Prostate gland (tissue), 2 donors: ENCODE measurements at regions not wholly inside any gene's neighbourhood (a gene's known extent, or its start where the extent isn't known, plus 50 kb on each side); places are given as distances from the start of the nearest gene placed in this dataset.

Experiments used
- DNase-seq: peaks from one replicate; pipeline ENCODE4 v3.0.0-alpha.2; 2019; ENCODE audit warnings: low spot score
- H3K27ac ChIP-seq, 2 donors: fragments of 200-600 bp; sonication (generic); 2 replicates each; pipeline ENCODE4 v1.5.1; 2017 to 2019
- H3K27me3 ChIP-seq: fragments of 200-600 bp; sonication (generic); replicated peaks from 2 replicates; pipeline ENCODE4 v1.5.1; 2019; ENCODE audit not compliant: insufficient read depth
- H3K36me3 ChIP-seq, 2 donors: fragments of 200-600 bp; sonication (generic); 1 replicate in 1 of 2; 2 replicates in 1 of 2; pipeline versions ENCODE4 v1.5.1 to v1.8.1; 2017 to 2019
- H3K4me1 ChIP-seq: fragments of 200-600 bp; sonication (generic); replicated peaks from 2 replicates; pipeline ENCODE4 v1.5.1; 2019
- H3K4me3 ChIP-seq, 2 donors: fragments of 200-600 bp; sonication (generic); 2 replicates each; pipeline ENCODE4 v1.5.1; 2017 to 2019
- H3K9me3 ChIP-seq: fragments of 200-600 bp; sonication (generic); 2 replicates; pipeline ENCODE4 v1.5.1; 2017
- CTCF ChIP-seq, 4 experiments: fragments of 200-600 bp in 2 of 4; fragments of 450-650 bp in 2 of 4; sonication (generic) in 2 of 4; IDR thresholded peaks; 1 replicate in 3 of 4; 2 replicates in 1 of 4; pipeline ENCODE4 v1.5.1; 2016 to 2019; ENCODE audit warnings: antibody characterized with exemption in 4 of 4, mild to moderate bottlenecking in 2 of 4, moderate library complexity in 2 of 4
- POLR2A ChIP-seq: fragments of 450-650 bp; IDR thresholded peaks from one replicate; pipeline ENCODE4 v1.6.1; 2016; ENCODE audit warnings: antibody characterized with exemption, mild to moderate bottlenecking
- POLR2AphosphoS5 ChIP-seq: sonication (generic); formaldehyde crosslinking; IDR thresholded peaks from one replicate; pipeline ENCODE4 v1.6.1; 2017; ENCODE audit warnings: antibody characterized with exemption
- WGBS: methylation state at CpG from one replicate; pipeline ENCODE4 v1.1.5; 2018; 5-methylcytosine and 5-hydroxymethylcytosine counted together
- intact Hi-C: fragments of 100-400 bp; cut with DNase I; formaldehyde crosslinking; loops from one replicate; pipeline ENCODE4 v1.14.2; 2022

- H3K27ac ChIP-seq = no peak overlapping the region
- no peaks in the 10 kb centered on the region for H3K27me3 ChIP-seq
- no peaks in the 10 kb centered on the region for H3K9me3 ChIP-seq
- WGBS = 44% methylated on average over 3 of the region's 3 CpGs
- H3K36me3 ChIP-seq = no peaks in the 10 kb centered on the region
- intact Hi-C loops = no loop called here
- no peak overlapping the region for H3K4me3 ChIP-seq
- TF ChIP-seq POLR2AphosphoS5 (no peak), POLR2A (no peak), CTCF (IDR thresholded peaks at IDR 0.05) (no peak)
- H3K4me1 ChIP-seq = no peaks in the 10 kb centered on the region
- DNase-seq = no peak
Observed at GRCh38 chr9:86464242-86464641, 110.0 kb upstream of the TUT7 start.

- no peaks in the 10 kb centered on the region for H3K4me1 ChIP-seq
- H3K27me3 ChIP-seq = no peaks in the 10 kb centered on the region
- no peak overlapping the region for H3K27ac ChIP-seq
- intact Hi-C loops = no loop called here
- H3K9me3 ChIP-seq = no peaks in the 10 kb centered on the region
- TF ChIP-seq POLR2A = no peak
- TF ChIP-seq POLR2AphosphoS5 = no peak
- no peak for TF ChIP-seq CTCF (IDR thresholded peaks at IDR 0.05)
- H3K36me3 ChIP-seq = no peaks in the 10 kb centered on the region
- 64% methylated on average over 11 of the region's 11 CpGs for WGBS
- DNase-seq = no peak
- no peak overlapping the region for H3K4me3 ChIP-seq
Observed at GRCh38 chr9:86460216-86461002, 106.2 kb upstream of the TUT7 start.

- TF ChIP-seq CTCF (IDR thresholded peaks at IDR 0.05) = no peak
- no peak for TF ChIP-seq POLR2A
- TF ChIP-seq POLR2AphosphoS5 = no peak
- 72% methylated on average over 5 of the region's 5 CpGs for WGBS
- DNase-seq = no peak
- Histone ChIP-seq H3K27ac (no peak overlapping the region), H3K4me3 (no peak overlapping the region), H3K27me3 (no peaks in the 10 kb centered on the region), H3K36me3 (no peaks in the 10 kb centered on the region), H3K4me1 (no peaks in the 10 kb centered on the region), H3K9me3 (no peaks in the 10 kb centered on the region)
- intact Hi-C loops = no loop called here
Observed at GRCh38 chr9:86459599-86460155, 105.5 kb upstream of the TUT7 start.

GRCh38 chr9:86459191-86459590 is 105.0 kb upstream of the TUT7 start:
- H3K4me1 ChIP-seq = no peaks in the 10 kb centered on the region
- no peak for TF ChIP-seq CTCF (IDR thresholded peaks at IDR 0.05)
- TF ChIP-seq POLR2AphosphoS5 = no peak
- no peak for TF ChIP-seq POLR2A
- intact Hi-C loops = no loop called here
- DNase-seq = no peak
- H3K27ac ChIP-seq = no peak overlapping the region
- H3K27me3 ChIP-seq = no peaks in the 10 kb centered on the region
- H3K9me3 ChIP-seq = no peaks in the 10 kb centered on the region
- H3K4me3 ChIP-seq = no peak overlapping the region
- no peaks in the 10 kb centered on the region for H3K36me3 ChIP-seq
